K562 (cell line): ENCODE measurements at regions not wholly inside any gene's neighbourhood (a gene's known extent, or its start where the extent isn't known, plus 50 kb on each side); places are given as distances from the start of the nearest gene placed in this dataset.

Experiments used
- ATAC-seq: fragments of 200-7000 bp; cut with Tn5 transposase; 3 replicates; pipeline ENCODE4 v1.9.1; 2020; ENCODE audit warnings: moderate library complexity
- BruUV-seq: library from RNA; stranded (reverse); fragments of 400-500 nt; replicated peaks from 2 replicates; lab custom pipeline; 2021; lab: Mats Ljungman, UMichigan
- CTCF ChIA-PET: fragments of 300-600 bp; formaldehyde crosslinking; extraction: SDS; loops from one replicate; lab custom pipeline; 2021; ENCODE audit warnings: low intra/inter-chr PET ratio; lab: Yijun Ruan, JAX
- POLR2A ChIA-PET: fragments of 300-600, 350-650 bp; sonication (Branson Sonifier 250); formaldehyde crosslinking; extraction: SDS; loops from one replicate; lab custom pipeline; 2021; ENCODE audit warnings: antibody characterized with exemption, inconsistent platforms; lab: Yijun Ruan, JAX
- DNase-seq, 4 experiments: peaks; one replicate each; pipeline versions ENCODE4 v3.0.0 to v3.0.0-alpha.2; 2011 to 2018; ENCODE audit warnings: low spot score in 3 of 4, mixed read lengths in 3 of 4; ENCODE audit errors: extremely low read depth in 1 of 4
- FAIRE-seq: peaks from 2 replicates; lab custom pipeline; 2011; peaks lifted over from hg19 to GRCh38; lab: Jason Lieb, UNC
- H2AFZ ChIP-seq: 2 replicates; pipeline ENCODE4 v1.6.0; 2011; ENCODE audit warnings: low read depth, low read length, control low read depth, inconsistent platforms
- H3K27ac ChIP-seq: fragments of 200-600 bp; 3 replicates; pipeline ENCODE4 v1.8.0; 2011; ENCODE audit warnings: low read depth, mild to moderate bottlenecking, control low read depth, inconsistent platforms, low read length, moderate library complexity, mixed read lengths; ENCODE audit errors: extremely low read depth
- H3K27me3 ChIP-seq, 2 experiments: fragments of 300-600 bp in 1 of 2; 2 replicates in 1 of 2; 3 replicates in 1 of 2; pipeline versions ENCODE4 v1.6.0 to v1.8.0; 2011; ENCODE audit warnings: inconsistent platforms in 2 of 2, low read length in 2 of 2, mild to moderate bottlenecking in 1 of 2, mixed read lengths in 1 of 2, moderate library complexity in 1 of 2; ENCODE audit not compliant: control insufficient read depth in 2 of 2, insufficient read depth in 2 of 2
- H3K36me3 ChIP-seq: fragments of 300-600 bp; 3 replicates; pipeline ENCODE4 v1.8.0; 2011; ENCODE audit warnings: mild to moderate bottlenecking, low read length, inconsistent platforms; ENCODE audit not compliant: control insufficient read depth, insufficient read depth
- H3K4me1 ChIP-seq, 2 experiments: fragments of 200-600 bp in 1 of 2; replicated peaks in 1 of 2; 2 replicates in 1 of 2; 3 replicates in 1 of 2; pipeline versions ENCODE4 v1.5.1 to v1.8.0; 2011; ENCODE audit warnings: inconsistent platforms in 2 of 2, low read length in 2 of 2, mild to moderate bottlenecking in 1 of 2, mixed read lengths in 1 of 2, moderate library complexity in 1 of 2; ENCODE audit not compliant: control insufficient read depth in 2 of 2, insufficient read depth in 2 of 2
- H3K4me2 ChIP-seq: 2 replicates; pipeline ENCODE4 v1.6.1; 2011; ENCODE audit warnings: low read length, control low read depth, inconsistent platforms, mixed read lengths; ENCODE audit not compliant: insufficient read depth
- H3K4me3 ChIP-seq: fragments of 200-600 bp; sonication (generic), shearing (Covaris generic); 2 replicates; pipeline ENCODE4 v1.5.1; 2016; ENCODE audit warnings: control low read depth, inconsistent platforms
- H3K79me2 ChIP-seq: fragments of 200-600 bp; 3 replicates; pipeline ENCODE4 v1.8.0; 2011; ENCODE audit warnings: low read length, inconsistent platforms; ENCODE audit not compliant: control insufficient read depth, insufficient read depth
- H3K9ac ChIP-seq, 2 experiments: 2 replicates each; pipeline versions ENCODE4 v1.6.0 to v1.6.1; 2011; ENCODE audit warnings: low read depth in 2 of 2, low read length in 2 of 2, control low read depth in 1 of 2, inconsistent platforms in 1 of 2, mild to moderate bottlenecking in 1 of 2, mixed read lengths in 1 of 2; ENCODE audit not compliant: insufficient read depth in 1 of 2
- H3K9me1 ChIP-seq: one replicate; pipeline ENCODE4 v1.6.0; 2011; ENCODE audit warnings: inconsistent platforms, mild to moderate bottlenecking, low read length, moderate library complexity; ENCODE audit not compliant: control insufficient read depth, insufficient read depth
- H3K9me3 ChIP-seq: replicated peaks from 2 replicates; pipeline ENCODE4 v1.5.1; 2011; ENCODE audit warnings: low read depth, low read length, inconsistent platforms; ENCODE audit not compliant: control insufficient read depth, insufficient read depth
- H4K20me1 ChIP-seq: replicated peaks from 2 replicates; pipeline ENCODE4 v1.6.1; 2011; ENCODE audit warnings: low read length, inconsistent platforms, mixed read lengths; ENCODE audit not compliant: control insufficient read depth, insufficient read depth
- ADNP ChIP-seq: fragments of 200-800 bp; sonication (Bioruptor generic); IDR thresholded peaks from 2 replicates; pipeline ENCODE4 v1.6.1; 2016; ENCODE audit warnings: missing genetic modification characterization, missing compliant biosample characterization
- ARID4B ChIP-seq: sonication (generic); formaldehyde crosslinking; IDR thresholded peaks from 2 replicates; pipeline ENCODE4 v1.8.0; 2022; ENCODE audit warnings: mild to moderate bottlenecking, missing genetic modification reagents
- CBFA2T2 ChIP-seq: fragments of 450-650 bp; conservative IDR thresholded peaks from 2 replicates; pipeline ENCODE4 v1.6.1; 2017; ENCODE audit warnings: mild to moderate bottlenecking
- CBFB ChIP-seq: sonication (generic); formaldehyde crosslinking; IDR thresholded peaks from 2 replicates; pipeline ENCODE4 v1.4.0; 2020; ENCODE audit warnings: mild to moderate bottlenecking, missing genetic modification reagents
- HBP1 ChIP-seq: fragments of 450-650 bp; formaldehyde crosslinking; IDR thresholded peaks from 2 replicates; pipeline ENCODE4 v1.4.0; 2022; ENCODE audit warnings: missing genetic modification characterization
- KLF13 ChIP-seq: fragments of 450-650 bp; IDR thresholded peaks from 2 replicates; pipeline ENCODE4 v1.6.1; 2016; ENCODE audit warnings: missing genetic modification characterization, low read depth, mild to moderate bottlenecking, missing compliant biosample characterization, moderate library complexity, borderline replicate concordance
- MIER1 ChIP-seq: fragments of 450-650 bp; IDR thresholded peaks from 2 replicates; pipeline ENCODE4 v1.6.1; 2016; ENCODE audit warnings: antibody characterized with exemption, mild to moderate bottlenecking, low read depth
- NFATC3 ChIP-seq: fragments of 450-650 bp; IDR thresholded peaks from 2 replicates; pipeline ENCODE4 v1.6.1; 2017; ENCODE audit warnings: mild to moderate bottlenecking
- NR3C1 ChIP-seq: sonication (generic); formaldehyde crosslinking; IDR thresholded peaks from 2 replicates; pipeline ENCODE4 v1.8.1; 2022; ENCODE audit warnings: missing genetic modification reagents
- PHB ChIP-seq: fragments of 250-450 bp; sonication (Bioruptor Pico); IDR thresholded peaks from 2 replicates; pipeline ENCODE4 v1.5.0; 2021
- POLR2AphosphoS2 ChIP-seq: IDR thresholded peaks from 2 replicates; pipeline ENCODE4 v1.6.1; 2012; ENCODE audit warnings: low read length, improper control_type of control experiment
- PRPF4 ChIP-seq: fragments of 200-400 bp; formaldehyde crosslinking; IDR thresholded peaks from one replicate; pipeline ENCODE4 v1.6.1; 2017; ENCODE audit warnings: low read length, low read depth, mild to moderate bottlenecking; ENCODE audit not compliant: insufficient read depth, poor library complexity, severe bottlenecking
- SAFB2 ChIP-seq: fragments of 200-400 bp; formaldehyde crosslinking; IDR thresholded peaks from 2 replicates; pipeline ENCODE4 v1.6.1; 2018; ENCODE audit warnings: borderline replicate concordance, low read length, low read depth, moderate library complexity; ENCODE audit not compliant: severe bottlenecking
- ZFP36 ChIP-seq: fragments of 150-350 bp; IDR thresholded peaks from 2 replicates; pipeline ENCODE4 v1.6.1; 2018; ENCODE audit warnings: low read length, low read depth; ENCODE audit not compliant: partially characterized antibody
- ZNF57 ChIP-seq: fragments of 450-650 bp; formaldehyde crosslinking; IDR thresholded peaks from 2 replicates; pipeline ENCODE4 v1.4.0; 2020; ENCODE audit warnings: mild to moderate bottlenecking, moderate library complexity
- ZNF586 ChIP-seq: fragments of 450-650 bp; formaldehyde crosslinking; conservative IDR thresholded peaks from 2 replicates; pipeline ENCODE4 v1.4.0; 2020; ENCODE audit warnings: mild to moderate bottlenecking, moderate library complexity
- ZNF639 ChIP-seq, 2 experiments: fragments of 200-800 bp in 1 of 2; sonication (Bioruptor generic) in 1 of 2; sonication (generic) in 1 of 2; formaldehyde crosslinking in 1 of 2; IDR thresholded peaks in 1 of 2; conservative IDR thresholded peaks in 1 of 2; 2 replicates each; pipeline versions ENCODE4 v1.5.0 to v1.6.1; 2016 to 2020; ENCODE audit warnings: missing compliant biosample characterization in 1 of 2, missing genetic modification characterization in 1 of 2, missing genetic modification reagents in 1 of 2
- WGBS: fragments of 100-300 bp; shearing (Covaris generic); methylation state at CpG from one replicate; pipeline ENCODE4 v1.1.6; 2016; ENCODE audit warnings: low coverage, mixed read lengths; ENCODE audit not compliant: insufficient coverage; ENCODE audit errors: missing lambda C conversion rate; 5-methylcytosine and 5-hydroxymethylcytosine counted together
- in situ Hi-C: fragments of 300-500 bp; cut with MboI; formaldehyde crosslinking; loops from 4 replicates; pipeline ENCODE4 v1.15.0; 2018; ENCODE audit warnings: inconsistent platforms, mixed read lengths
- intact Hi-C: fragments of 100-400 bp; cut with micrococcal nuclease; formaldehyde crosslinking; loops from 2 replicates; pipeline ENCODE4 v1.14.2; 2022

GRCh38 chr11:79926707-79927106 is 485.9 kb upstream of the TENM4 start:
- POLR2A ChIA-PET: no interaction called here
- FAIRE-seq: no peak
- TF ChIP-seq PRPF4 (no peak), NFATC3 (no peak), ZFP36 (no peak), ZNF639 (CRISPR knock-in tag; conservative IDR thresholded peaks at IDR 0.05 in 1 of 2, IDR thresholded peaks at IDR 0.05 in 1 of 2) (no peak), CBFA2T2 (no peak), ADNP (no peak), ZNF586 (CRISPR knock-in tag) (no peak), NR3C1 (CRISPR knock-in tag) (no peak), ARID4B (CRISPR knock-in tag) (no peak), HBP1 (CRISPR knock-in tag) (no peak), SAFB2 (no peak), MIER1 (no peak), ZNF57 (no peak), POLR2AphosphoS2 (no peak), PHB (CRISPR knock-in tag) (no peak), CBFB (no peak), KLF13 (tag) (no peak)
- TF ChIP-seq, all 486 proteins: peak for 0
- CTCF ChIA-PET: no interaction called here
- no peak overlapping the region for H3K4me3 ChIP-seq
- BruUV-seq: no TSS peak
- no peaks in the 10 kb centered on the region for H3K79me2 ChIP-seq
- intact Hi-C loops: no loop called here
- no peaks in the 10 kb centered on the region for H4K20me1 ChIP-seq
- no peaks in the 10 kb centered on the region for H3K9me3 ChIP-seq
- WGBS: 0% methylated on average over 2 of the region's 2 CpGs
- no peaks in the 10 kb centered on the region for H3K27me3 ChIP-seq
- in situ Hi-C loops: no loop called here
- DNase-seq (no peak), ATAC-seq (no peak)
- H3K4me1 ChIP-seq: no peaks in the 10 kb centered on the region
- no peak overlapping the region for H3K9ac ChIP-seq
- no peaks in the 10 kb centered on the region for H3K9me1 ChIP-seq
- H3K36me3 ChIP-seq: no peaks in the 10 kb centered on the region
- H2AFZ ChIP-seq: no peak overlapping the region
- no peak overlapping the region for H3K4me2 ChIP-seq
- H3K27ac ChIP-seq: no peak overlapping the region
